Stomach (tissue), 4 donors: ENCODE measurements at regions not wholly inside any gene's neighbourhood (a gene's known extent, or its start where the extent isn't known, plus 50 kb on each side); places are given as distances from the start of the nearest gene placed in this dataset.

Experiments
- POLR2A ChIP-seq, 4 donors: fragments of 450-650 bp; IDR thresholded peaks; one replicate each; pipeline ENCODE4 v1.6.1; 2016; ENCODE audit warnings: antibody characterized with exemption in 4 of 4, control low read depth in 2 of 4, mild to moderate bottlenecking in 1 of 4, moderate library complexity in 1 of 4
- TF ChIP-seq, protein P1 (sequence below), 7 experiments: fragments of 450-650 bp in 4 of 7; fragments of 200-600 bp in 3 of 7; sonication (generic) in 3 of 7; IDR thresholded peaks; one replicate each; pipeline ENCODE4 v1.5.1; 2016 to 2019; ENCODE audit warnings: antibody characterized with exemption in 7 of 7, control low read depth in 2 of 7, mild to moderate bottlenecking in 1 of 7

DNA sequence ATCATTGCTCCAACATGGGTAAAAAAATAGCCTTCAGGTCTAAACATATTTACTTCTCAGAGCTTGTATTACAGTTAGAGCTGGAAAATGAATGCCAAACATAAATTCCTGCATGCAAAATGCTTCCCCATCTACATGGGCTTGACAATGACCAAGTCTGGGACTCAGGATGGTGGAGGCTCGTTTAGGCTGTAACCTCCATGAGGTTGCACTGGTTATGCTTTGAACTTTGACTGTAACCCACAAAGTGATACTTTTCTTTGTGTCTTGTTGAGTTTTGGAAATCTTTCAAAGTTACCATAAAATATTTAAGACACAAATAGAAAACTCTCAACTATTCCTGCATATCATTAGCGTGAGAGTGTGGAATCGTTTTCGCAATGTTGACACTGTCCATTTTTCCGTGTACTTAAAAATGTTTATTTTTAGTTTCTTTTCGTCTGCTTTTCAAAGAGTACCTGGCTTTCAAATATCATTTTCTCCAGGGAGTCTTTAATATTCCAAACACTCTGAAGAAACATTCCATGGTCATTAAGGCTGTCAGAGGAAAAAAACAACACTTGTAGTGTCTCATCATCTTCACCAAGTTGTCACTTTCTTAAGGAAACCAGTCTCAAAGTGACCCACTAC, 487.8 kb downstream of the ENC1 start:
- TF ChIP-seq, protein P1, sequence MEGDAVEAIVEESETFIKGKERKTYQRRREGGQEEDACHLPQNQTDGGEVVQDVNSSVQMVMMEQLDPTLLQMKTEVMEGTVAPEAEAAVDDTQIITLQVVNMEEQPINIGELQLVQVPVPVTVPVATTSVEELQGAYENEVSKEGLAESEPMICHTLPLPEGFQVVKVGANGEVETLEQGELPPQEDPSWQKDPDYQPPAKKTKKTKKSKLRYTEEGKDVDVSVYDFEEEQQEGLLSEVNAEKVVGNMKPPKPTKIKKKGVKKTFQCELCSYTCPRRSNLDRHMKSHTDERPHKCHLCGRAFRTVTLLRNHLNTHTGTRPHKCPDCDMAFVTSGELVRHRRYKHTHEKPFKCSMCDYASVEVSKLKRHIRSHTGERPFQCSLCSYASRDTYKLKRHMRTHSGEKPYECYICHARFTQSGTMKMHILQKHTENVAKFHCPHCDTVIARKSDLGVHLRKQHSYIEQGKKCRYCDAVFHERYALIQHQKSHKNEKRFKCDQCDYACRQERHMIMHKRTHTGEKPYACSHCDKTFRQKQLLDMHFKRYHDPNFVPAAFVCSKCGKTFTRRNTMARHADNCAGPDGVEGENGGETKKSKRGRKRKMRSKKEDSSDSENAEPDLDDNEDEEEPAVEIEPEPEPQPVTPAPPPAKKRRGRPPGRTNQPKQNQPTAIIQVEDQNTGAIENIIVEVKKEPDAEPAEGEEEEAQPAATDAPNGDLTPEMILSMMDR (IDR thresholded peaks at IDR 0.05) = no peak
- TF ChIP-seq POLR2A (IDR thresholded peaks at IDR 0.05) = no peak
